ENCODE measurements at regions not wholly inside any gene's neighbourhood (a gene's known extent, or its start where the extent isn't known, plus 50 kb on each side); places are given as distances from the start of the nearest gene placed in this dataset.

DNA sequence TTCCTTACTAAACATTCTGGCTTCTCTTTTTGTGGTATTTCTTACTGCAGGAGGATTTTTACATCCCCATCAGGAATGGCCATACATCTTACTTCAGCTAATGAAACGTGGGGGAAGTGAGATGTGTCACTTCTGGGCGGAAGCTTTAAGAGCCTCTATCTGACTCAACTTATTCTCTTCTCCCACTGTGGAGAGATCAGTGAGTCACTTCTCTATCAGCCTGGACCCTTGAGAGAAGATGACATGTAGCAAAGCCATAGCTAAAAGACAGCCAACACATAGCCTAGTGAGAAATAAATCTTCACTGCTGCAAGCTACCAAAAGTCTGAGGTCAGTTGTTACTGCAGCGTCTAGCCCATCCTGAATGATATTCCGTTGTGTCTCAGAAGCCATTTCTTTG lies 1066.7 kb upstream of the RBFOX1 start:
- DNase-seq (ENCODE audit: low spot score in 2 of 2) (no peak), FAIRE-seq (no peak)

DNA sequence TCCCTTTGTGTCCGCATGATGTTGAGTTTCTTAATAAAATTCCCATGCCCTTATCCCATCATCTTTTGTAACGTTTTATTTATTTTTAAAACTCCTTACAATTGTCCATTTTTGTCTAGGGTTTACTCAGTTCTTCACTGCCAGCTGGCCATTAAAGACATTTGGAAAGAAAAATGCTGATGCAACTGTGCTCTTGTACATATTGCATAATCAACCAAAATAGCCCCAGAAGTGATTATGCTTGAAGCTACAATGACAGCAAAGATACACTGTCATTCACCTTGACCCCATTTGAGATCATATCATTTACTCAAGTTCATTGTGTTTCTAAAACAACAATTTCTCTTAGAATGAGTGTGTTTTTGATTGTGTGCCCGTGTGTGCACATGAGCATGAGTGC lies 1074.6 kb upstream of the RBFOX1 start:
- DNase-seq (ENCODE audit: low spot score in 2 of 2) (no peak), FAIRE-seq (no peak)

GRCh38 chr16:6252541-6252940 lies 1080.1 kb upstream of the RBFOX1 start:
- FAIRE-seq = no peak

GRCh38 chr16:6250511-6250910 lies 1082.1 kb upstream of the RBFOX1 start:
- FAIRE-seq (no peak), DNase-seq (ENCODE audit: low spot score in 2 of 2) (no peak)

More at GRCh38 chr16:6252541-6252940, 1080.1 kb upstream of the RBFOX1 start:
- no peak for DNase-seq (ENCODE audit: low spot score in 2 of 2)

DNA sequence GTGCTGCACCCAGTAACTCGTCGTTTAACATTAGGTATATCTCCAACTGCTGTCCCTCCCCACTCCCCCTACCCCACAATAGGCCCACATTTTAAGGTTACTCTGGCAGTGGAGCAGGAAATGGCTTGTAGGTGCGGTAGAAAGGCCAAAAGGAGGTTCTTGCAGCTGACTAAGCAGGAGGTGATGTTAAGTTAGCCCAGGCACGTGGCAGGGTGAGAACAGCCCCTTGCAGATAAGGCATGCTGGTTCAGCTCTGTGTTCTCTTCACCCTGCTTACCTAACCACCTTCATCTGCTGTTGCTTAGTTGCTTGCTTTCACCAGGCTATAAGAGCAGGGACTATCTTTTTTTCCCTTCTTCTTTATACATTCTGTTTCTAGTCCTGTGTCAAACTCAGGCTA lies 1082.8 kb upstream of the RBFOX1 start:
- FAIRE-seq (no peak), DNase-seq (ENCODE audit: low spot score in 2 of 2) (no peak)

- no peak for FAIRE-seq
- no peak for DNase-seq (ENCODE audit: low spot score in 2 of 2)
Observed at GRCh38 chr16:6248199-6248598, 1084.4 kb upstream of the RBFOX1 start.

DNA sequence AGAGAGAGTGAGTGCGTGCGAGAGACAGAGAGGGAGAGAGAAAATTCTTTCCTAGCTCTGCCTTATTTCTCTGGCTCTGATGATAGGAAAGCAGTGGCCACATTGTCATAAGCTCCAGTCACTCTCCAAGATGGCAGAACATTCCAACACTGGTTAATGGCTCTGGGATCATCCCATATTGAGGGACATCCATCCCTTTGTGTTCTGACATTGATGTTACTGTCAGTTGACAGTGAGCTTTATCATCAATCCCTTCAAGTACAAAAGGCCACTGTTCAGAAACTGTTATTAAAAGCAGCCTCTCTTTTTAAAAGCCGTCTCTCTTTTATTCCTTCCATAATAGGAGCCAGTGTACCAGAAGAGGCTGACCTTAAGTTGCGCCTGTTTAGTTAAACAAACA lies 1084.9 kb upstream of the RBFOX1 start:
- FAIRE-seq (no peak), DNase-seq (ENCODE audit: low spot score in 2 of 2) (no peak)

DNA sequence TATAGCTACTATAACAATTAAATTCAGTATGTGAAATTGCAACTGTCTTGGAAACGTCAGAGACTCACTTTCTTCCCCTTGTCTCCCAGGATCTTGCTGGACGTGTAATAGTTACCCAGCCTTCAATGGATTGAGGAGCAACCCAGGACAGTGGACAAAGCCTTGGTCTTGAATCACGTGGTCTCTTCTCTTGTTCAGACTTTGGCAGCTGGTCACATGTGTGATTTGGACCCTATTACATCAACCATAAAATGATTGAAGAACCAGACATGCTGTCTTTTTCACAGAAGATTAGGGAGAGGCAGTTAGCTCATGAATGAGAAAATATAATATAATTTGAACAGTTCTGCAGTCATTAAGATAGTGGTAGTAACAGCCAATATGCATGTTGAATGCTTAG lies 1085.5 kb upstream of the RBFOX1 start:
- DNase-seq (ENCODE audit: low spot score in 2 of 2) (no peak), FAIRE-seq (no peak)

DNA sequence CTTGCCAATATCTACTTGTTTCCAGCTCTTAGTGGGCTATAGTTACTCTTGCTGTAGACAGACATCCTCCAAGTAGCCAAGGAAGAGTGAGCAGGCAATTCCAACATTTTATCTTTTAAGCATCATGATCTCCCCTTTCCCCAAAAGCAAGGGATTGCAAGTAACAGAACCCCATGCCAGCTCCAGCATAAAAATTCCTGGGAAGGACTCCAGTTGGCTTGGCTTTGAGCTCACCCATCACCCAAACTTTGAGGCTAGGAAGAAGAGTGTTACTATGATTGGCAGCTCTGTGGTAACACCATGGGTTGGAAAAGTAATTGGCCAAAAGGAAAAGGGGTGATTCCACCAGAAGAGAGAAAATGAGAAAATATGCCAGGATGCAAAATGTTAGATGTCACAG lies 1086.4 kb upstream of the RBFOX1 start:
- DNase-seq (ENCODE audit: low spot score in 2 of 2) (no peak), FAIRE-seq (no peak)

GRCh38 chr16:6232056-6232455 lies 1100.6 kb upstream of the RBFOX1 start:
- no peak for DNase-seq (ENCODE audit: low spot score in 2 of 2)
- no peak for FAIRE-seq

GRCh38 chr16:6231398-6231797 lies 1101.2 kb upstream of the RBFOX1 start:
- DNase-seq (ENCODE audit: low spot score in 2 of 2) = no peak
- no peak for FAIRE-seq

DNA sequence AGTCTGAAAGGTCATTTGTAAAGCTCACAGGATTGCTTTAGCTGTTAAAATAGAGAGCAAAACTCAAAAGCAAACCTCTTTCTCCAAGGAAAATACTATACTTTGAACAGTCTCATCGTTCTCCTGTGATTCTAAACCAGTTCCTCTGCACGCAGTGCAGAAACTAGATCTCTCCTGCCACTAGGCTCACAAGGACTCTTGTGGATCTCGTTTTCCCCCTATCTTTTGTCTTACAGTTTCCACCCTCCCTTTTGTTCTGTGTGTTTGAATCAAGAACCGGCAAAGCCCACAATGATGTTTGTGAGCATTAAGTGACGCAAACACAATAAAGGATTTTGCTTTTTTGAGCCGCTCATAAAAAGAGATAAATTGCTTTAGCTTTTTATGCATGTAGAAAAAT lies 1103.5 kb upstream of the RBFOX1 start:
- FAIRE-seq (no peak), DNase-seq (ENCODE audit: low spot score in 2 of 2) (no peak)

- no peak for DNase-seq (ENCODE audit: low spot score in 2 of 2)
- no peak for FAIRE-seq
Observed at GRCh38 chr16:6218855-6219254, 1113.8 kb upstream of the RBFOX1 start.

- DNase-seq (ENCODE audit: low spot score in 2 of 2) (no peak), FAIRE-seq (no peak)
Observed at GRCh38 chr16:6216836-6217235, 1115.8 kb upstream of the RBFOX1 start.

- no peak for FAIRE-seq
- DNase-seq (ENCODE audit: low spot score in 2 of 2) = no peak
Observed at GRCh38 chr16:6211644-6212043, 1114.0 kb upstream of the EEF2KMT start.

- FAIRE-seq = no peak
- DNase-seq (ENCODE audit: low spot score in 2 of 2) = no peak
Observed at GRCh38 chr16:6209355-6209930, 1111.8 kb upstream of the EEF2KMT start.

DNA sequence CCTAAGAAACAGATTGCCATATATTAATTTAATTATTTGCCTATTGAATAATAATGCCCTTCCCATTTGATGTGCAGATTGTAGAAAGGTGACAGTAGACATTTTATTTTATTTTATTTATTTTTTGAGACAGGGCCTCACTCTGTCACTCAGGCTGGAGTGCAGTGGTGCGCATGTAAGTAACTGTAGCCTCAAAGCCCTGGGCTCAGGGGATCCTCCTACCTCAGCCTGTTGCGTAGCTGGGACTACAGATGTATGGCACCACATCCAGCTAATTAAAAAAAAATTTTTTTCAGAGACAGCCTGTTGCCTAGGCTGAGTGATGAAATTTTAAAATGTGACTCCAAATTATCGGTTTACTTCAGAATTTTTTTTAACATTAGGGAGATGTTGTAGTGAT lies 1110.0 kb upstream of the EEF2KMT start:
- no peak for DNase-seq (ENCODE audit: low spot score in 2 of 2)
- FAIRE-seq = no peak

DNA sequence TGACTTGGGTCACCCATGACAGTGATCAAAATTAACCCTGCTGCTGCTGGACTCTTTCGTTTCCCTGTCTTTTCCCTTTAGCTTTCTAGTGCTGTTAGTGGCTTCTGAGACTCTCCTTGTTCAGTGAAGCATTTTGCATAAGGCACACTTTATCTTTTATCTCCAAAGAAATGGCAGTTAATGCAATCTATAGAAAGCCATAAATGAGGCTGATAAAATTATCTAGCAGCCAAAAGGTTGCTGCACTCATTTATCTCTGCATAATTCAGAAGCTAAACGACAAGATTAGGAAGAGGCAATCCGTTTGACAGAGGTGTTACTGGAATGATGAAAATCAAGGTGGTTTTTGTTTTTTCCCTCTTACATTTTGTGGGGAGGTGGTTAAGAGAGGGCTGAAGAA lies 1109.5 kb upstream of the EEF2KMT start:
- no peak for FAIRE-seq
- DNase-seq (ENCODE audit: low spot score in 2 of 2) = no peak

DNA sequence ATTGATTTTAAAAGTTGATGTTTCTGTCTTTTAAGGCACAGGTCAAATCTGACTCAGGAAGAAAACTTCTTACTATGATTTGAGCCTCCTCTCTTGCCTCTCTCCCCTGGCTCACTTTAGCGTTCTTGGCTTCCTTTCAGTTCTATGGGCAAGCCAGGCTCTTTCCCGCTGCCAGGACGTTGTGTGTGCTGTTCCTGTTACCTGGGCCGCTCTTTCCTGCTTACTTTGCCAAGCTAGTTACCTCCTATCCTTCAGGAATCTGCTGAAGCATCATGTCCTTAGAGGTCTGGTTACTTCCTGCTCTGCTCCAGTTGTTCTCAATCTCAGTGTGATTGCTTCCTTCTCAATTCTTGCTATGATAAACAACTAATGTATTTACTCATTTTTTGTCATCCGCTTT lies 1108.5 kb upstream of the EEF2KMT start:
- FAIRE-seq = no peak
- DNase-seq (ENCODE audit: low spot score in 2 of 2) = no peak

GRCh38 chr16:6204945-6205344 lies 1107.3 kb upstream of the EEF2KMT start:
- FAIRE-seq = no peak
- no peak for DNase-seq (ENCODE audit: low spot score in 2 of 2)

GRCh38 chr16:6200861-6201260 lies 1103.3 kb upstream of the EEF2KMT start:
- DNase-seq (ENCODE audit: low spot score in 2 of 2) (no peak), FAIRE-seq (no peak)

DNA sequence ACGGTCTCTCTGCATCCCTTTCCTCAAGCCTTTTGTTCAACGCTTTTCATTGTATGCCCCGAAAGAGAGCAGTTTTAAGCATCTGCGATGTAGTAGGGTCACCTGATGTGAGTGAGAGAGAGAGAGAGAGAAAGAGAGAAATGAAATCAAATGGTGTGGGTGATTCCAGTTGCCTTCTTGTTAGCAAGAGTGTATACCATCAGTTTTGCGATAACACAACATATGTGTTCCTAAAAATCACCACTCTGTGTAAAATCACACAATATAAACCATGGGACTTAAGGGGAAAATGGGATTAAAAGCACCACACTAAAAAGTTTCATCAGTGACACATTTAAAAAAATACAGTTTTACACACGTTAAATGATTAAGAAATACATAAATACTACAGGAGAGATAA lies 1102.7 kb upstream of the EEF2KMT start:
- DNase-seq (ENCODE audit: low spot score in 2 of 2) (no peak), FAIRE-seq (no peak)

- DNase-seq (ENCODE audit: low spot score in 2 of 2) = no peak
- FAIRE-seq = no peak
Observed at GRCh38 chr16:6195966-6196365, 1098.4 kb upstream of the EEF2KMT start.

All from frontal cortex (tissue), 3 donors.